Lower leg skin (tissue), 4 donors: ENCODE measurements at regions not wholly inside any gene's neighbourhood (a gene's known extent, or its start where the extent isn't known, plus 50 kb on each side); places are given as distances from the start of the nearest gene placed in this dataset.

Experiments used
- DNase-seq, 2 donors: peaks; one replicate each; pipeline ENCODE4 v3.0.0-alpha.2; 2019; ENCODE audit warnings: low spot score in 2 of 2
- H3K4me3 ChIP-seq: fragments of 200-600 bp; sonication (generic); 2 replicates; pipeline ENCODE4 v1.5.1; 2017; ENCODE audit warnings: mild to moderate bottlenecking, low read depth; ENCODE audit not compliant: poor library complexity, severe bottlenecking
- POLR2A ChIP-seq, 2 donors: fragments of 450-650 bp; IDR thresholded peaks; one replicate each; pipeline ENCODE4 v1.6.1; 2016 to 2017; ENCODE audit warnings: antibody characterized with exemption in 2 of 2, mild to moderate bottlenecking in 1 of 2, moderate library complexity in 1 of 2
- WGBS, 2 donors: methylation state at CpG; one replicate each; pipeline ENCODE4 v1.1.5; 2018; 5-methylcytosine and 5-hydroxymethylcytosine counted together
- intact Hi-C: fragments of 100-400 bp; cut with DNase I; formaldehyde crosslinking; loops from one replicate; pipeline ENCODE4 v1.15.0; 2023; ENCODE audit warnings: low total_unique reads
- TF ChIP-seq, protein P1 (sequence below), 3 donors: fragments of 450-650 bp; IDR thresholded peaks; one replicate each; pipeline ENCODE4 v1.5.1; 2016; ENCODE audit warnings: antibody characterized with exemption in 3 of 3, mild to moderate bottlenecking in 3 of 3, moderate library complexity in 2 of 3

DNA sequence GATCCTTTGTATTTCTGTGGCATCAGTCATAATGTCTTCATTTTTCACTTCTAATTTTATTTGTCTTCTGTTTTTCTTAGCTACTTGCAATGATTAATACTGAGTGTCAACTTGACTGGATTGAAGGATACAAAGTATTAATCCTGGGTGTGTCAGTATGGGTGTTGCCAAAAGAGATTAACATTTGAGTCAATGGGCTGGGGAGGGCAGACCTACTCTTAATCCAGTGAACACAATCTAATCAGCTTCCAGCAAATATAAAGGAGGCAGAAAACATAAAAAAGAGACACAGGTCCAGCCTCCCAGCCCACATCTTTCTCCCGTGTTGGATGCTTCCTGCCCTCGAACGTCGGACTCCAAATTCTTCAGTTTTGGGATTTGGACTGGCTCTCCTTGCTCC is 640.9 kb upstream of the MIR17HG start:
- intact Hi-C loops: no loop called here
- DNase-seq: no peak
- H3K4me3 ChIP-seq: no peak overlapping the region
- TF ChIP-seq, protein P1, sequence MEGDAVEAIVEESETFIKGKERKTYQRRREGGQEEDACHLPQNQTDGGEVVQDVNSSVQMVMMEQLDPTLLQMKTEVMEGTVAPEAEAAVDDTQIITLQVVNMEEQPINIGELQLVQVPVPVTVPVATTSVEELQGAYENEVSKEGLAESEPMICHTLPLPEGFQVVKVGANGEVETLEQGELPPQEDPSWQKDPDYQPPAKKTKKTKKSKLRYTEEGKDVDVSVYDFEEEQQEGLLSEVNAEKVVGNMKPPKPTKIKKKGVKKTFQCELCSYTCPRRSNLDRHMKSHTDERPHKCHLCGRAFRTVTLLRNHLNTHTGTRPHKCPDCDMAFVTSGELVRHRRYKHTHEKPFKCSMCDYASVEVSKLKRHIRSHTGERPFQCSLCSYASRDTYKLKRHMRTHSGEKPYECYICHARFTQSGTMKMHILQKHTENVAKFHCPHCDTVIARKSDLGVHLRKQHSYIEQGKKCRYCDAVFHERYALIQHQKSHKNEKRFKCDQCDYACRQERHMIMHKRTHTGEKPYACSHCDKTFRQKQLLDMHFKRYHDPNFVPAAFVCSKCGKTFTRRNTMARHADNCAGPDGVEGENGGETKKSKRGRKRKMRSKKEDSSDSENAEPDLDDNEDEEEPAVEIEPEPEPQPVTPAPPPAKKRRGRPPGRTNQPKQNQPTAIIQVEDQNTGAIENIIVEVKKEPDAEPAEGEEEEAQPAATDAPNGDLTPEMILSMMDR (IDR thresholded peaks at IDR 0.05): no peak
- TF ChIP-seq POLR2A (IDR thresholded peaks at IDR 0.05): no peak
- 80 to 88% methylated on average over 4 of the region's 4 CpGs for WGBS, 2 donors

DNA sequence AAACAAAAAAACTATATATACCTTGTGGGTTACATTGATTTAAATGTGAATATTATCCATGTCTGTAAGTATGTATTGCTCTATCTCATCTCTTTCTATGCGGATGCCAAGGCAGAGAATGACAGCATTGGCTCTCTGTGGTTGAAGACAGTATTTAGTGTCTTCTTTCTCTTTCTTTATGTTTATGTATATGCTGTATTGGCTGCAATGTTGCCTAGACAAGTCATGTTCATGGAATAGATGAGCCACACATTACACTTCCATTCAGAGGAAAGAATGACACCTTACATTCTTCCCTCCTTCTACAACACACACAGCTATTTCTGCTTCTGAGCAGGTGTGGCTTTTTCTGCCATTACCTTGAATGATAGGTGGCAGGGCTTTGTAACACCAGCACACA is 639.4 kb upstream of the MIR17HG start:
- intact Hi-C loops: no loop called here
- DNase-seq: no peak
- no peak overlapping the region for H3K4me3 ChIP-seq
- TF ChIP-seq, protein P1 (IDR thresholded peaks at IDR 0.05): no peak
- no peak for TF ChIP-seq POLR2A (IDR thresholded peaks at IDR 0.05)
- WGBS, 2 donors: 88 to 94% methylated on average over 1 of the region's 1 CpG

DNA sequence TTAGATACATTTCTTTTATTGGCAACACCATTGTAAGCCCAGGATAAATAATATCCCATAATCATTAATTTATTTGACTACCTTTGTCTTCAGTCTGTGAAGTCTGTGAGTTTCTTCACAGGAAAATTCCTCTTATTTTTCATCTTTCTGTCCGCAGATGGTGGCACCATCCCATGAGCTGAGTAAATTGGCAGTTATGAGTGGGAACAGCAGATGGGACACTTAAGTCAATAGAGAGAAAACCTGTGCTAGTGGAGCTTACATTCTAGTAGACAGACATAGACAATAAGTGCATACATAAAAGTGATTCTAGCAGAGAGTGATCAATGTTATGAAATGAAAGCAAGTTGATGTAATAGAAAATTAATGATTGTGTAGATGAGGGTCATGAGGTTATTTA is 638.2 kb upstream of the MIR17HG start:
- DNase-seq: no peak
- no peak overlapping the region for H3K4me3 ChIP-seq
- TF ChIP-seq, protein P1 (IDR thresholded peaks at IDR 0.05): no peak
- no peak for TF ChIP-seq POLR2A (IDR thresholded peaks at IDR 0.05)
- intact Hi-C loops: no loop called here
- 81 to 88% methylated on average over 1 of the region's 1 CpG for WGBS, 2 donors

DNA sequence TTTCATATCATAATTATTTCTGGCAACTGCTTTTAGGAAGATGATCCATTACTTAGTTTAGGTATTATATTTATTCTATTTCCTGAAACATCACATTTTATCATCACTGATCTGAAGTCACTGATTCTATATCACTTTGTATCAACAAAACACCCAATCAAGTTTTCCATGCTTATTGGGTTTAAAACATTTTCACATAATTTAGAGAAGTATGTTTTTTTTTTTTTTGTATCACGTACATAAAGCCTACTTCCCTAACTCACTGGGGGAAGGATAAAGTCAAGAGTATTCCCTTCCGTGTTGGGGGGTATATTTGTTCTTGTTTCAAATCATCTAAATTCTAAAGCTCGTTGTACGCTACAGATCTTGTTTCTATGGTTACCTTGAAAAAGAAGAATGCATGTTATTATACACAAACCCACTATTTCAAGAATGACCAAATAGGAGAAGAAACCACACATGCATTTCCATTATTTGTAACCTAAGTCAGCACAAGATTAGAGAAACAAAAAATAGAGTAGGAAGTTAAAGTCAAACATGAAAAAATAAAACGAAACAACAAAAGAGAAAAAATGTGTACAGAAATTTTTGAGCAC is 637.2 kb upstream of the MIR17HG start:
- H3K4me3 ChIP-seq: no peak overlapping the region
- TF ChIP-seq, protein P1 (IDR thresholded peaks at IDR 0.05): no peak
- TF ChIP-seq POLR2A (IDR thresholded peaks at IDR 0.05): no peak
- 77% methylated on average over 5 of the region's 5 CpGs for WGBS, 2 donors
- intact Hi-C loops: no loop called here
- DNase-seq: no peak

DNA sequence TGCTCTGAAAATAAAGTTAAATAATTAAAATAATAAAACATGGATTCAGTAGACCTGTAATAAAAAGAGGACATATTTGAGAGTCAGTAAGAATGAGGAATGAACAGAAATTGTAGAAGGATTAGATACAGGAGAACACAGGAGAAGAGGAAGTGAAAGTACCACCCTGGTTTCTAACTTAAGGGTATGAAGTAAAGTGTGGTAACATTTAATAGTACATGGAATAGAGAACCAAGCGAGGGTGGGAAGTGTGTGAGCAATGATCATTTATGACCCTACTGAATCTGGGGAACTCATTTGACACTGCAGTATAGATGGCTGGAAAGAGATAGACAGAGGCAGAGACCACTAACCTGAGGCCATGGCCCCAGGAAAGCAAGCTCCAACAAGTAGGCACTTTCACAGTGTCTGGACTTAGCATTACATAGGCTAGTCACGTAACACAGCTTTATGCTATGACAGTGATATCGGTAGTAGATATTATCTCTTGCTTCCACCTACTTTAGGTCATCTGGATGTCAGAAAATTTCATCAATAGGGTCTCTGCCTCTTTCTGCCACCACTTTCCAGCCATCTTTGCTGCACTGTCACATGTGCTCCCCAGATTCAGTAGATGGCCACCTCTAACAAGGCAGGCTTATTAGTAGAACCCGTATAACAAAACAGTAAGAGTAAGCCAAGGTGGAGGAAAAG is 633.9 kb upstream of the MIR17HG start:
- WGBS, 2 donors: 80 to 90% methylated on average over 4 of the region's 4 CpGs
- no peak for DNase-seq
- TF ChIP-seq, protein P1 (IDR thresholded peaks at IDR 0.05): no peak
- TF ChIP-seq POLR2A (IDR thresholded peaks at IDR 0.05): no peak
- no peak overlapping the region for H3K4me3 ChIP-seq
- intact Hi-C loops: no loop called here

DNA sequence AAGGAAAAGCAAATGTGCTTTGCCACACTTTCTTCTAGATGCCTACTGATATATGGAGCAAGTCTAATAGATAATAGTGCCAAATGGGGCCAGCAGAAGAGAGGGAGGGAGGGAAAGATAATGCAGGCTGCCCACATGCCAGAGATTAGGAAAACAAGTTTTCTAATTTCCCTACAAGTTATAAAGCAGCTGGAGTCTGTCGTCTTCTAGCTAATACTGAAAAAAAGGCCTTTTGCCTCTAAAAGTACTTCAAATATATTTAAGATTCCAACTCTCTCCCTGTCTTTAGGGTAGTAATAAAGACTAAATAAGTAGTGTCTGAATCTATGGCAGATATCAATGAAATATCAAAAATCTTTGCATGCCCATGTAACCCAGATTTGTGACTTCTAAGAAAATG is 632.0 kb upstream of the MIR17HG start:
- 86 to 88% methylated on average over 1 of the region's 1 CpG for whole genome bisulfite sequencing, 2 donors
- no peak overlapping the region for H3K4me3 ChIP-seq
- no peak for DNase-seq
- intact Hi-C loops: no loop called here
- TF ChIP-seq, protein P1 (IDR thresholded peaks at IDR 0.05): no peak
- no peak for TF ChIP-seq POLR2A (IDR thresholded peaks at IDR 0.05)
